ENCODE measurements at regions not wholly inside any gene's neighbourhood (a gene's known extent, or its start where the extent isn't known, plus 50 kb on each side); places are given as distances from the start of the nearest gene placed in this dataset.

DNA sequence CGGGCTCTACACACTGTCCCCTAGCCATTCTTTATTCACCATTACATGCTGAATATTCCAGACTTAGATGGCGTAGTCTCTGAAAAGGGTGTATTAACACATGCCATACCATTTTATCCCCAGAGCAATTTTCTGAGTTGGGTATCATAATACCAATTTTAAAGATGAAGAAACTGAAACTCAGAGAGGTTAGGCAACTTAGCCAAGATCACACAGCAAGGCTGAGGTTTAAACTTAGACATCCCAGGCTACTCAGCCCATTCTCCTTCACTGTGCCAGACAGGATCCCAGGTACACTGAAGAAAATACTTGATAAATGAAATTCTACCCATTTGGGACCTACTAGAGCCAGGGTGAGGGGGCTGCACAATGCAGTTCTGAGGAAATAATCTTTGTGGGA is 67.4 kb upstream of the ARHGAP36 start:
- TF ChIP-seq, protein P1, sequence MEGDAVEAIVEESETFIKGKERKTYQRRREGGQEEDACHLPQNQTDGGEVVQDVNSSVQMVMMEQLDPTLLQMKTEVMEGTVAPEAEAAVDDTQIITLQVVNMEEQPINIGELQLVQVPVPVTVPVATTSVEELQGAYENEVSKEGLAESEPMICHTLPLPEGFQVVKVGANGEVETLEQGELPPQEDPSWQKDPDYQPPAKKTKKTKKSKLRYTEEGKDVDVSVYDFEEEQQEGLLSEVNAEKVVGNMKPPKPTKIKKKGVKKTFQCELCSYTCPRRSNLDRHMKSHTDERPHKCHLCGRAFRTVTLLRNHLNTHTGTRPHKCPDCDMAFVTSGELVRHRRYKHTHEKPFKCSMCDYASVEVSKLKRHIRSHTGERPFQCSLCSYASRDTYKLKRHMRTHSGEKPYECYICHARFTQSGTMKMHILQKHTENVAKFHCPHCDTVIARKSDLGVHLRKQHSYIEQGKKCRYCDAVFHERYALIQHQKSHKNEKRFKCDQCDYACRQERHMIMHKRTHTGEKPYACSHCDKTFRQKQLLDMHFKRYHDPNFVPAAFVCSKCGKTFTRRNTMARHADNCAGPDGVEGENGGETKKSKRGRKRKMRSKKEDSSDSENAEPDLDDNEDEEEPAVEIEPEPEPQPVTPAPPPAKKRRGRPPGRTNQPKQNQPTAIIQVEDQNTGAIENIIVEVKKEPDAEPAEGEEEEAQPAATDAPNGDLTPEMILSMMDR (conservative IDR thresholded peaks at IDR 0.05; ENCODE audit: low read depth, low read length) = no peak
- TF ChIP-seq EZH2 (IDR thresholded peaks at IDR 0.05; ENCODE audit: low read length, unreplicated experiment) (no peak), EZH2phosphoT487 (IDR thresholded peaks at IDR 0.05; ENCODE audit: borderline replicate concordance, low read length) (no peak)

All from PC-3 (cell line).